Neuronal stem cell (in vitro differentiated cells): ENCODE measurements at regions not wholly inside any gene's neighbourhood (a gene's known extent, or its start where the extent isn't known, plus 50 kb on each side); places are given as distances from the start of the nearest gene placed in this dataset.

Experiments used
- DNase-seq: peaks from one replicate; pipeline ENCODE4 v3.0.0-alpha.2; 2013; ENCODE audit warnings: low spot score
- H2AFZ ChIP-seq: one replicate; pipeline ENCODE4 v1.6.1; 2013; ENCODE audit warnings: mild to moderate bottlenecking, low read length, inconsistent platforms
- H2AK5ac ChIP-seq: 2 replicates; pipeline ENCODE4 v1.6.1; 2013; ENCODE audit warnings: low read depth, mild to moderate bottlenecking, inconsistent platforms, low read length, moderate library complexity, mixed read lengths
- H2BK120ac ChIP-seq: 2 replicates; pipeline ENCODE4 v1.6.1; 2013; ENCODE audit warnings: low read depth, mild to moderate bottlenecking, inconsistent platforms, low read length, moderate library complexity, mixed read lengths
- H2BK12ac ChIP-seq: one replicate; pipeline ENCODE4 v1.6.1; 2013; ENCODE audit warnings: low read length, inconsistent platforms
- H2BK15ac ChIP-seq: 2 replicates; pipeline ENCODE4 v1.6.1; 2013; ENCODE audit warnings: mild to moderate bottlenecking, low read length, inconsistent platforms, mixed read lengths
- H2BK5ac ChIP-seq: one replicate; pipeline ENCODE4 v1.6.1; 2013; ENCODE audit warnings: inconsistent platforms, mild to moderate bottlenecking, low read length, moderate library complexity
- H3K14ac ChIP-seq: one replicate; pipeline ENCODE4 v1.6.1; 2013; ENCODE audit warnings: low read length, inconsistent platforms
- H3K18ac ChIP-seq: 2 replicates; pipeline ENCODE4 v1.6.1; 2013; ENCODE audit warnings: low read length, inconsistent platforms
- H3K23ac ChIP-seq: 2 replicates; pipeline ENCODE4 v1.6.1; 2013; ENCODE audit warnings: low read depth, mild to moderate bottlenecking, mixed read lengths, low read length, inconsistent platforms; ENCODE audit not compliant: poor library complexity
- H3K27ac ChIP-seq: replicated peaks from 3 replicates; pipeline ENCODE4 v1.5.1; 2013; ENCODE audit warnings: low read length, inconsistent platforms
- H3K27me3 ChIP-seq, 3 experiments: 2 replicates each; pipeline ENCODE4 v1.6.1; 2013; ENCODE audit warnings: low read length in 3 of 3, mild to moderate bottlenecking in 2 of 3, inconsistent platforms in 1 of 3, low read depth in 1 of 3, mixed read lengths in 1 of 3, moderate library complexity in 1 of 3; ENCODE audit not compliant: control insufficient read depth in 3 of 3, insufficient read depth in 3 of 3
- H3K36me3 ChIP-seq, 2 donors: replicated peaks in 1 of 2; 2 replicates each; pipeline ENCODE4 v1.6.1; 2013; ENCODE audit warnings: low read length in 2 of 2; ENCODE audit not compliant: control insufficient read depth in 2 of 2, insufficient read depth in 2 of 2
- H3K4ac ChIP-seq: 2 replicates; pipeline ENCODE4 v1.6.1; 2013; ENCODE audit warnings: inconsistent platforms, mild to moderate bottlenecking, low read length, moderate library complexity
- H3K4me1 ChIP-seq, 2 donors: 1 replicate in 1 of 2; 2 replicates in 1 of 2; pipeline ENCODE4 v1.6.1; 2013; ENCODE audit warnings: low read length in 2 of 2, low read depth in 1 of 2; ENCODE audit not compliant: control insufficient read depth in 2 of 2, insufficient read depth in 1 of 2
- H3K4me2 ChIP-seq: one replicate; pipeline ENCODE4 v1.6.1; 2013; ENCODE audit warnings: mild to moderate bottlenecking, low read length, inconsistent platforms; ENCODE audit not compliant: insufficient read depth, poor library complexity, severe bottlenecking
- H3K4me3 ChIP-seq, 2 donors: 2 replicates each; pipeline ENCODE4 v1.5.1; 2013; ENCODE audit warnings: low read length in 2 of 2, mild to moderate bottlenecking in 2 of 2, inconsistent platforms in 1 of 2, moderate library complexity in 1 of 2
- H3K79me1 ChIP-seq: one replicate; pipeline ENCODE4 v1.6.1; 2013; ENCODE audit warnings: low read depth, mild to moderate bottlenecking, inconsistent platforms, low read length, moderate library complexity
- H3K9ac ChIP-seq: one replicate; pipeline ENCODE4 v1.6.1; 2013; ENCODE audit warnings: mild to moderate bottlenecking, low read depth, low read length, inconsistent platforms; ENCODE audit not compliant: poor library complexity
- H3K9me3 ChIP-seq, 2 donors: replicated peaks in 1 of 2; 2 replicates each; pipeline versions ENCODE3 to v1.6.1; 2013; ENCODE audit warnings: low read length in 2 of 2, mild to moderate bottlenecking in 2 of 2, inconsistent platforms in 1 of 2, low read depth in 1 of 2, mixed read lengths in 1 of 2, moderate library complexity in 1 of 2; ENCODE audit not compliant: control insufficient read depth in 2 of 2, insufficient read depth in 1 of 2
- H4K8ac ChIP-seq: one replicate; pipeline ENCODE4 v1.6.1; 2013; ENCODE audit warnings: low read depth, mild to moderate bottlenecking, inconsistent platforms, low read length, moderate library complexity
- H4K91ac ChIP-seq: one replicate; pipeline ENCODE4 v1.6.1; 2013; ENCODE audit warnings: low read length, low read depth, mild to moderate bottlenecking, inconsistent platforms; ENCODE audit not compliant: poor library complexity
- WGBS, 2 donors: extraction: QIAGEN DNeasy Blood & Tissue Kit; methylation state at CpG; one replicate each; pipeline ENCODE4 v1.1.7; 2013; ENCODE audit warnings: missing lambda C conversion rate in 2 of 2, mixed read lengths in 1 of 2; ENCODE audit not compliant: insufficient read length in 2 of 2, insufficient replicate concordance in 1 of 2; ENCODE audit errors: extremely low coverage in 2 of 2; 5-methylcytosine and 5-hydroxymethylcytosine counted together

- Histone ChIP-seq H3K9me3 (no peaks in the 10 kb centered on the region), H3K27ac (no peak overlapping the region), H2BK12ac (no peak overlapping the region), H2AFZ (no peak overlapping the region), H3K18ac (no peak overlapping the region), H3K79me1 (no peaks in the 10 kb centered on the region), H3K23ac (no peak overlapping the region), H2BK15ac (no peak overlapping the region), H3K36me3 (no peaks in the 10 kb centered on the region), H3K4me2 (no peak overlapping the region), H4K8ac (no peak overlapping the region), H3K14ac (no peak overlapping the region), H2AK5ac (no peak overlapping the region), H2BK120ac (no peak overlapping the region), H3K4ac (no peak overlapping the region), H2BK5ac (no peak overlapping the region), H3K27me3 (no peaks in the 10 kb centered on the region), H3K9ac (no peak overlapping the region), H4K91ac (no peak overlapping the region), H3K4me1 (no peaks in the 10 kb centered on the region), H3K4me3 (no peak overlapping the region)
- no CpG with 5 or more reads among the region's 3 CpGs for WGBS, 2 donors
- no peak for DNase-seq
Measured at GRCh38 chr5:136516637-136517036, 151.3 kb upstream of the TRPC7 start.

- no peak overlapping the region for H2BK120ac ChIP-seq
- H3K27ac ChIP-seq: no peak overlapping the region
- no peak overlapping the region for H4K91ac ChIP-seq
- no peak overlapping the region for H3K23ac ChIP-seq
- no peak overlapping the region for H3K4me2 ChIP-seq
- no peak overlapping the region for H3K18ac ChIP-seq
- WGBS, 2 donors: no CpG with 5 or more reads among the region's 3 CpGs
- no peaks in the 10 kb centered on the region for H3K27me3 ChIP-seq
- no peak overlapping the region for H4K8ac ChIP-seq
- no peak overlapping the region for H2AK5ac ChIP-seq
- H2AFZ ChIP-seq: no peak overlapping the region
- H3K14ac ChIP-seq: no peak overlapping the region
- H3K79me1 ChIP-seq: no peaks in the 10 kb centered on the region
- no peak overlapping the region for H2BK5ac ChIP-seq
- no peaks in the 10 kb centered on the region for H3K9me3 ChIP-seq
- no peak overlapping the region for H3K4me3 ChIP-seq
- no peak overlapping the region for H2BK12ac ChIP-seq
- H3K4ac ChIP-seq: no peak overlapping the region
- H3K36me3 ChIP-seq: no peaks in the 10 kb centered on the region
- no peak for DNase-seq
- no peak overlapping the region for H3K9ac ChIP-seq
- no peaks in the 10 kb centered on the region for H3K4me1 ChIP-seq
- no peak overlapping the region for H2BK15ac ChIP-seq
Measured at GRCh38 chr5:136513430-136513829, 148.1 kb upstream of the TRPC7 start.

DNA sequence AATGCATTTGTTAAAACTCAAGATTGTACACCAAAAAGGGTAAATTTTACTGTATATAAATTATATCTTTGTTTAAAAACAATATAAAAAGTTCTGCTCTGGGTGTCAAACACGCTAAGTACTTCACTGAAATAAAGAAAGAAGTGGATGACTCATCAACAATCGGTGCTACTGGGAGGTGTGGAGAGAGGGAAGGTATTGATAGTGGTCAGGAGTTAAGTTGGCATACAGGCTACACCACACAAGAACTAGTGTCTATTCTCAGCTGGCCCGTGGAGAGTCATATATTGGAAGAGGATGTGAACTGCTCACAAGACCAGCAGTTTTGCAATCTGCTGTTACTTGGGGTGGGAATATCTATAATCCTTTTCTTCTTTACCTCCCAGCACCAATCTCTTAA is 145.7 kb upstream of the TRPC7 start:
- DNase-seq: no peak
- no peak overlapping the region for H3K4me3 ChIP-seq
- H2BK15ac ChIP-seq: no peak overlapping the region
- no peaks in the 10 kb centered on the region for H3K27me3 ChIP-seq
- no peak overlapping the region for H2BK12ac ChIP-seq
- H3K27ac ChIP-seq: no peak overlapping the region
- no peaks in the 10 kb centered on the region for H3K4me1 ChIP-seq
- H2BK120ac ChIP-seq: no peak overlapping the region
- H2AFZ ChIP-seq: no peak overlapping the region
- H3K79me1 ChIP-seq: no peaks in the 10 kb centered on the region
- no peaks in the 10 kb centered on the region for H3K36me3 ChIP-seq
- H4K91ac ChIP-seq: no peak overlapping the region
- H2BK5ac ChIP-seq: no peak overlapping the region
- H3K9ac ChIP-seq: no peak overlapping the region
- H3K4ac ChIP-seq: no peak overlapping the region
- no peak overlapping the region for H2AK5ac ChIP-seq
- no peak overlapping the region for H3K4me2 ChIP-seq
- no peak overlapping the region for H4K8ac ChIP-seq
- H3K14ac ChIP-seq: no peak overlapping the region
- no CpG with 5 or more reads among the region's 3 CpGs for WGBS, 2 donors
- no peak overlapping the region for H3K18ac ChIP-seq
- H3K9me3 ChIP-seq: no peaks in the 10 kb centered on the region
- H3K23ac ChIP-seq: no peak overlapping the region

- Histone ChIP-seq H2AK5ac (no peak overlapping the region), H2BK5ac (no peak overlapping the region), H3K27me3 (no peaks in the 10 kb centered on the region), H3K79me1 (no peaks in the 10 kb centered on the region), H3K9me3 (no peaks in the 10 kb centered on the region), H2BK15ac (no peak overlapping the region), H3K14ac (no peak overlapping the region), H3K18ac (no peak overlapping the region), H3K36me3 (no peaks in the 10 kb centered on the region), H3K27ac (no peak overlapping the region), H3K23ac (no peak overlapping the region), H4K8ac (no peak overlapping the region), H2BK12ac (no peak overlapping the region), H3K4me2 (no peak overlapping the region), H3K4me3 (no peak overlapping the region), H2BK120ac (no peak overlapping the region), H3K4ac (no peak overlapping the region), H4K91ac (no peak overlapping the region), H2AFZ (no peak overlapping the region), H3K9ac (no peak overlapping the region), H3K4me1 (no peaks in the 10 kb centered on the region)
- DNase-seq: no peak
Measured at GRCh38 chr5:136510481-136510880, 145.1 kb upstream of the TRPC7 start.
